GM12873 (cell line): ENCODE measurements at regions not wholly inside any gene's neighbourhood (a gene's known extent, or its start where the extent isn't known, plus 50 kb on each side); places are given as distances from the start of the nearest gene placed in this dataset.

Experiments
- CTCF ChIP-seq: IDR thresholded peaks from 2 replicates; pipeline ENCODE4 v1.5.1; 2012; ENCODE audit warnings: low read depth, mild to moderate bottlenecking, moderate library complexity, low read length, control low read depth; ENCODE audit not compliant: insufficient read depth; ENCODE audit errors: missing control alignments

- TF ChIP-seq CTCF = no peak
These were observed 60.6 kb upstream of the TAS2R1 start for GRCh38 chr5:9690751-9691150.

DNA sequence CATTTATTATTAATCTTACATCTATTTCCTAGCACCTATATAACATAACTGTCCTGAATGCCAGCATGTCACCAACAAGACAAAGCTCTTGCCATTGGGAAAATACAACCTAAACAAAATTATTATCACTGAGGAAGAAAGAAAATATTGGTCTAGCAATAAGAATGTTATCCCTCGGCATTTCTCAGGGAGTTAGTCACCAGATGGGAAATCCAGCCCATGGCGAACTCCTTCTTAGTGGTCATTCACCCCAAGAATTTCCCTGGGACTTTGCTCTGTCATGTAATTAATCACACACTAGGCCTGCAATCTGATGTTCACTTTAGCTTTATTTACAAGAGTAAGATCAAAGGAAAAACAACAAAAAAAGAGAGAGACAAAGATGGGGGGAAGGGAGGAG, 56.1 kb upstream of the TAS2R1 start:
- no peak for TF ChIP-seq CTCF

DNA sequence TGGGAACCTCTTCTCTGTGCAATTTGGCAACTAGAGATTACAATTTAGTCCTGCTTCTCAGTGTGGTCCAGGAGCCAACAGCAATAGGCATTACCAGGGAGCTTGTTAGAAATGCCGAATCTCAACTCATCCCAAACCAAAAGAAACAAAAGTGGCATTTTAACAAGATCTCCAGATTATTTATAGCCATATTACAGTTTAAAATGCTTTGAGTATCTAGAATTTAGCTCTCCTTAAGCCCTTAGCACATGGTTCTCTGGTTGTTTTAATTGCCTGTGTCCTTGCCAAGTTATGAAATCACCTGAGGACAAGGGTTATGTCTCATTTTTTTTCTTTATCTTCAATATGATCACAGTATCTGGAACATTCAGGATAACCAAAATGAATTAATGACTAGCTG, 51.6 kb upstream of the TAS2R1 start:
- TF ChIP-seq CTCF = no peak
